ENCODE measurements at regions not wholly inside any gene's neighbourhood (a gene's known extent, or its start where the extent isn't known, plus 50 kb on each side); places are given as distances from the start of the nearest gene placed in this dataset.

DNA sequence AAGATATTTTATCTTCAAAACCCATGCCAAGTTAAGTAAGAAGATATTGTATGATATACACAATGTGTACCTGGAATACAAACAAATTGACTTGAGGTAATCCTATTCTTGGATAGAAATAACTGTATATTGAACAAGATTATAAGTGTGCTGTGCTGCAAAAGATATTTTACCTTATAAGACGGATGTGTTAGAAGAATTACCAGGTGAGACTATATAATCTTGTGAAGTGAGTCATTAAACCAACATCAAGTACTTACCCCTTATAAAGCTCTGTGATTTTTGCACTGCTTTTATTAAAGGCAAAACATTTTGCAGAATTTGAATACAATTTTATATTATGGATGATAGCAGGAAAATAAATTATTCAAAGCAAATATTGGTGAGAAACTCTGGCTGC lies 570.0 kb downstream of the MMUT start:
- Histone ChIP-seq H3K9me3 (no peaks in the 10 kb centered on the region), H3K4me3 (replicated peaks in 1 of 3) (no peak overlapping the region), H3K27me3 (no peaks in the 10 kb centered on the region), H3K36me3 (no peaks in the 10 kb centered on the region), H3K27ac (no peak overlapping the region), H3K4me1 (no peaks in the 10 kb centered on the region)
- 75 to 83% methylated on average over 1 of the region's 1 CpG for WGBS, 2 donors
- no peak for DNase-seq
- intact Hi-C loops (cut with DNase I) = no loop called here
- TF ChIP-seq, protein P1, sequence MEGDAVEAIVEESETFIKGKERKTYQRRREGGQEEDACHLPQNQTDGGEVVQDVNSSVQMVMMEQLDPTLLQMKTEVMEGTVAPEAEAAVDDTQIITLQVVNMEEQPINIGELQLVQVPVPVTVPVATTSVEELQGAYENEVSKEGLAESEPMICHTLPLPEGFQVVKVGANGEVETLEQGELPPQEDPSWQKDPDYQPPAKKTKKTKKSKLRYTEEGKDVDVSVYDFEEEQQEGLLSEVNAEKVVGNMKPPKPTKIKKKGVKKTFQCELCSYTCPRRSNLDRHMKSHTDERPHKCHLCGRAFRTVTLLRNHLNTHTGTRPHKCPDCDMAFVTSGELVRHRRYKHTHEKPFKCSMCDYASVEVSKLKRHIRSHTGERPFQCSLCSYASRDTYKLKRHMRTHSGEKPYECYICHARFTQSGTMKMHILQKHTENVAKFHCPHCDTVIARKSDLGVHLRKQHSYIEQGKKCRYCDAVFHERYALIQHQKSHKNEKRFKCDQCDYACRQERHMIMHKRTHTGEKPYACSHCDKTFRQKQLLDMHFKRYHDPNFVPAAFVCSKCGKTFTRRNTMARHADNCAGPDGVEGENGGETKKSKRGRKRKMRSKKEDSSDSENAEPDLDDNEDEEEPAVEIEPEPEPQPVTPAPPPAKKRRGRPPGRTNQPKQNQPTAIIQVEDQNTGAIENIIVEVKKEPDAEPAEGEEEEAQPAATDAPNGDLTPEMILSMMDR (IDR thresholded peaks at IDR 0.05) = no peak
- no peak for TF ChIP-seq POLR2A (IDR thresholded peaks at IDR 0.05)

DNA sequence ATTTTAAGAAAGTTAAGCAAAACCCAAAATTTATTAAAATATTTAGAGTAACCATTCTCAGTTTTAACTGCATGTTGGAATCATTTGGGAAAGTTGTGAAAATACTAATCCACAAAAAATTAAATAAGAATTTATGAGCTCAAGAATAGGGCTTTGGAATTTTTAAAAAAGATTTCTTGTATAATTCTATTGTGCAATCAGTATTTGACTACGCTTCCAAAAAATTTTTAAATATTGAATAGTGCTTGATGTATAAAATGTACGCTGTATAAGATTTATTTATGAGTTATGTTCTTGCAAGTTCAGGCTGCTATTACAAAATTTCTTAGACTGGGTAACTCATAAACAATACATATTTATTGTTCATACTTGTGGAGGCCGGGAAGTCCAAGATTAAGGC lies 571.7 kb downstream of the MMUT start:
- H3K4me3 ChIP-seq (replicated peaks in 1 of 3) = no peak overlapping the region
- H3K36me3 ChIP-seq = no peaks in the 10 kb centered on the region
- TF ChIP-seq POLR2A (IDR thresholded peaks at IDR 0.05) = no peak
- TF ChIP-seq, protein P1 (IDR thresholded peaks at IDR 0.05) = no peak
- 95% methylated on average over 3 of the region's 3 CpGs for whole genome bisulfite sequencing, 2 donors
- no peaks in the 10 kb centered on the region for H3K27me3 ChIP-seq
- no peak overlapping the region for H3K27ac ChIP-seq
- intact Hi-C loops (cut with DNase I) = no loop called here
- H3K4me1 ChIP-seq = no peaks in the 10 kb centered on the region
- no peak for DNase-seq
- no peaks in the 10 kb centered on the region for H3K9me3 ChIP-seq

GRCh38 chr6:48889429-48889828 lies 573.6 kb downstream of the MMUT start:
- TF ChIP-seq POLR2A (IDR thresholded peaks at IDR 0.05) = no peak
- TF ChIP-seq, protein P1 (IDR thresholded peaks at IDR 0.05) = no peak
- no peaks in the 10 kb centered on the region for H3K9me3 ChIP-seq
- H3K27me3 ChIP-seq = no peaks in the 10 kb centered on the region
- 47 to 92% methylated on average over 2 of the region's 2 CpGs for WGBS, 2 donors
- no peak for DNase-seq
- intact Hi-C loops (cut with DNase I) = no loop called here
- no peaks in the 10 kb centered on the region for H3K4me1 ChIP-seq
- no peak overlapping the region for H3K27ac ChIP-seq
- no peak overlapping the region for H3K4me3 ChIP-seq (replicated peaks in 1 of 3)
- H3K36me3 ChIP-seq = no peaks in the 10 kb centered on the region

GRCh38 chr6:48883116-48883515 lies 579.9 kb downstream of the MMUT start:
- Histone ChIP-seq H3K27me3 (no peaks in the 10 kb centered on the region), H3K27ac (no peak overlapping the region), H3K9me3 (no peaks in the 10 kb centered on the region), H3K36me3 (no peaks in the 10 kb centered on the region), H3K4me3 (replicated peaks in 1 of 3) (no peak overlapping the region), H3K4me1 (no peaks in the 10 kb centered on the region)
- TF ChIP-seq POLR2A (IDR thresholded peaks at IDR 0.05) = no peak
- TF ChIP-seq, protein P1 (IDR thresholded peaks at IDR 0.05) = no peak
- intact Hi-C loops (cut with DNase I) = no loop called here
- DNase-seq = no peak

GRCh38 chr6:48881551-48881950 lies 581.5 kb downstream of the MMUT start:
- WGBS, 2 donors = 64 to 71% methylated on average over 1 of the region's 1 CpG
- Histone ChIP-seq H3K27ac (no peak overlapping the region), H3K4me3 (replicated peaks in 1 of 3) (no peak overlapping the region), H3K9me3 (no peaks in the 10 kb centered on the region), H3K36me3 (no peaks in the 10 kb centered on the region), H3K4me1 (no peaks in the 10 kb centered on the region), H3K27me3 (no peaks in the 10 kb centered on the region)
- no peak for DNase-seq
- intact Hi-C loops (cut with DNase I) = no loop called here
- TF ChIP-seq, protein P1 (IDR thresholded peaks at IDR 0.05) = no peak
- TF ChIP-seq POLR2A (IDR thresholded peaks at IDR 0.05) = no peak
